SK-N-SH (cell line): ENCODE measurements at regions not wholly inside any gene's neighbourhood (a gene's known extent, or its start where the extent isn't known, plus 50 kb on each side); places are given as distances from the start of the nearest gene placed in this dataset.

ENCODE experiments used
- EP300 ChIP-seq, 2 experiments: IDR thresholded peaks; 2 replicates each; pipeline versions ENCODE4 v1.4.0 to v1.6.1; 2012; ENCODE audit warnings: borderline replicate concordance in 1 of 2, low read depth in 1 of 2, low read length in 1 of 2
- EZH2phosphoT487 ChIP-seq: fragments of 200-600 bp; sonication (generic); IDR thresholded peaks from 2 replicates; pipeline ENCODE4 v1.6.1; 2017; ENCODE audit warnings: low read depth, mixed run types, mild to moderate bottlenecking, antibody characterized with exemption, moderate library complexity, borderline replicate concordance
- FOSL2 ChIP-seq: IDR thresholded peaks from 2 replicates; pipeline ENCODE4 v1.4.0; 2012; ENCODE audit warnings: low read depth, mild to moderate bottlenecking, moderate library complexity, borderline replicate concordance
- NRF1 ChIP-seq: IDR thresholded peaks from 2 replicates; pipeline ENCODE4 v1.6.1; 2012; ENCODE audit warnings: low read depth, mild to moderate bottlenecking, low read length
- RFX5 ChIP-seq: IDR thresholded peaks from 2 replicates; pipeline ENCODE4 v1.6.1; 2012; ENCODE audit warnings: mild to moderate bottlenecking, improper control_type of control experiment, low read length
- YY1 ChIP-seq: IDR thresholded peaks from 2 replicates; pipeline ENCODE4 v1.4.0; 2012; ENCODE audit warnings: low read depth, mild to moderate bottlenecking
- TF ChIP-seq, protein P1 (sequence below): fragments of 200-600 bp; sonication (generic); IDR thresholded peaks from 2 replicates; pipeline ENCODE4 v1.6.1; 2017; ENCODE audit warnings: antibody characterized with exemption, mild to moderate bottlenecking, moderate library complexity
- TF ChIP-seq, protein P2 (sequence below): IDR thresholded peaks from 2 replicates; pipeline ENCODE4; 2012

DNA sequence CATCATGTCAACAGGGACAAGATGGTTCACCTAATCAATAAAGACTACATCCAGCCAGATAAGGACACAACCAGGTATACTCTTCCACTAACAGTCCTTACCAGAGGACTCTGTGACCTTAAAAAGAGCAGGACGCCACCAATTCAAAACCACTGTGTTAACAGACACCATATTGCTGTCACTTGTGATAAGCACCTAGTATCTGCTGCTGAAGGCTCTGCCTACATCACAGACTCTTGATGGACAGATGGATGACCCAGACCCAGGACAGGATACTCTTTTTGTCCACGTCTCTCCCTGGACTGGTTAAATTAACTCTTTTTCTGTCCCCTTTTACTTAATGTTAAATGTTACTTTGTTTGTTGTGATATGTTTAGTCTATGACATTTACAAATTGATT lies 586.2 kb upstream of the AGA start:
- TF ChIP-seq, protein P1, sequence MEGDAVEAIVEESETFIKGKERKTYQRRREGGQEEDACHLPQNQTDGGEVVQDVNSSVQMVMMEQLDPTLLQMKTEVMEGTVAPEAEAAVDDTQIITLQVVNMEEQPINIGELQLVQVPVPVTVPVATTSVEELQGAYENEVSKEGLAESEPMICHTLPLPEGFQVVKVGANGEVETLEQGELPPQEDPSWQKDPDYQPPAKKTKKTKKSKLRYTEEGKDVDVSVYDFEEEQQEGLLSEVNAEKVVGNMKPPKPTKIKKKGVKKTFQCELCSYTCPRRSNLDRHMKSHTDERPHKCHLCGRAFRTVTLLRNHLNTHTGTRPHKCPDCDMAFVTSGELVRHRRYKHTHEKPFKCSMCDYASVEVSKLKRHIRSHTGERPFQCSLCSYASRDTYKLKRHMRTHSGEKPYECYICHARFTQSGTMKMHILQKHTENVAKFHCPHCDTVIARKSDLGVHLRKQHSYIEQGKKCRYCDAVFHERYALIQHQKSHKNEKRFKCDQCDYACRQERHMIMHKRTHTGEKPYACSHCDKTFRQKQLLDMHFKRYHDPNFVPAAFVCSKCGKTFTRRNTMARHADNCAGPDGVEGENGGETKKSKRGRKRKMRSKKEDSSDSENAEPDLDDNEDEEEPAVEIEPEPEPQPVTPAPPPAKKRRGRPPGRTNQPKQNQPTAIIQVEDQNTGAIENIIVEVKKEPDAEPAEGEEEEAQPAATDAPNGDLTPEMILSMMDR, result no peak
- TF ChIP-seq, protein P2, sequence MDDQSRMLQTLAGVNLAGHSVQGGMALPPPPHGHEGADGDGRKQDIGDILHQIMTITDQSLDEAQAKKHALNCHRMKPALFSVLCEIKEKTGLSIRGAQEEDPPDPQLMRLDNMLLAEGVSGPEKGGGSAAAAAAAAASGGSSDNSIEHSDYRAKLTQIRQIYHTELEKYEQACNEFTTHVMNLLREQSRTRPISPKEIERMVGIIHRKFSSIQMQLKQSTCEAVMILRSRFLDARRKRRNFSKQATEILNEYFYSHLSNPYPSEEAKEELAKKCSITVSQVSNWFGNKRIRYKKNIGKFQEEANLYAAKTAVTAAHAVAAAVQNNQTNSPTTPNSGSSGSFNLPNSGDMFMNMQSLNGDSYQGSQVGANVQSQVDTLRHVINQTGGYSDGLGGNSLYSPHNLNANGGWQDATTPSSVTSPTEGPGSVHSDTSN, result no peak
- TF ChIP-seq YY1 (no peak), RFX5 (no peak), EP300 (IDR thresholded peaks at IDR 0.05; ENCODE audit: borderline replicate concordance in 1 of 2, low read depth in 1 of 2, low read length in 1 of 2) (no peak), EZH2phosphoT487 (no peak), NRF1 (no peak), FOSL2 (no peak)
